NCI-H460 (cell line): ENCODE measurements at regions not wholly inside any gene's neighbourhood (a gene's known extent, or its start where the extent isn't known, plus 50 kb on each side); places are given as distances from the start of the nearest gene placed in this dataset.

Source experiments
- DNase-seq: peaks from one replicate; pipeline ENCODE4 v3.0.0-alpha.2; 2016; ENCODE audit warnings: low read depth; ENCODE audit errors: extremely low read depth

- DNase-seq, result no peak
These were observed 76.6 kb upstream of the PPFIA2 start for GRCh38 chr12:81835783-81836182.

GRCh38 chr12:81819991-81820633 is 61.0 kb upstream of the PPFIA2 start:
- no peak for DNase-seq

DNA sequence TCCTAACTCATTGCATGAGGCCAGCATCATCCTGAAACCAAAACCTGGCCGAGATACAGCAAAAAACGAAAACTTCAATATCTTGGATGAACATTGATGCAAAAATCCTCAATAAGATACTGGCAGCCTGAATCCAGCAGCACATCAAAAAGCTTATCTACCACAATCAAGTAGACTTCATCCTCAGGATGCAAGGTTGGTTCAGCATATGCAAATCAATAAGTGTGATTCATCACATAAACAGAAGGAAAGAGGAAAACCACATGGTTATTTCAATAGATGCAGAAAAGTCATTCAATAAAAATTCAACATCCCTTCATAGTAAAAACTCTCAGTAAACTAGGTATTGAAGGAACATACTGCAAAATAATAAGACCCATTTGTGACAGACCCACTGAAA is 56.5 kb upstream of the PPFIA2 start:
- DNase-seq, result no peak

DNA sequence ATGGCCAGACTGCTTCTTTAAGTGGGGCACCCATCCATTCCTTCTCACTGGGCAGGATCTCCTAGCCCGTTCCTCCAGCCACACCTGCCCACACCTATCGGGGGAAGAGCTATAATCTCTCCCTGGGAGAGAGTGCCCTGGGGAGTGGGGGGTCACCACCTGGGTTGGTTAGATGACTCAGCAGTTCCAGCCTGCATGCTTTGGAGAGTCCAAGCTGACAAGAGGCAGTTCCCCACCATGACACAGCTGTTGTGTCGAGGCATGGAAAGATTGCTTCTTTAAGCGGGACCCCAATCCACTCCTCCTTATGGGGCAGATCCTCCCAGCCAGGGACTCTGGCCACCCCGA is 52.6 kb upstream of the PPFIA2 start:
- DNase-seq, result no peak

DNA sequence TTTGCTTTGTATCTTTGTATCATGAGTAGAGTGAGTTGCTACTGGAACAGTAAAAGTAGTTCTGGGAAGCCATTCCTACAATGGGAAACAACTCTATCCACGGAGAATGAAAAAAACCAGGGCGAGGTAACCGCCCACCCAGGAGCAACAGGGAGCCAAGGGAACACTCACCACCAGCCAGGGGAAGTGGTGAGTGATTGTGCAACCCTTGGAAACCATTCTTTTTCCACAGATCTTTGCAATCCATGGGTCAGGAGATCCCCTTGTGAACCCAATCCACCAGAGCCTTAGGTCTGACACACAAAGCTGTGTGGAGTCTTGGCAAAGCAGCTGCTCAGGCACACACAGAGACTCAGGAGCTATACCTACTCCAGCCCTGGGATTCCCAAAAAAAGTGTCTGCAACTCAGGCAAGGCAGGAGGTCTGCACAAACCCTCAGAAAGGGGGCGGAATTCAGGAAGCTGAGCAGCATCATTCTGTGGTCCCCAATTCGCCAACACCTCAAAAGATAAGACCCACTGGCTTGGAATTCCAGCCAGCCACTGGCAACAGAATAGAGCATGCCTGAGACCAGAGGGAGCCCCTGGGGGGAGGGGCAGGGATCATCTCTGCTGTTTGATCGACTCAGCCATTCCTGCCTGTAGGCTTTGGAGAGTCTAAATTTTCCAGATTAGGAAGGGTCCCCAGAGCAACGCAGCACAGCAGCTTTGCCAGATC is 52.1 kb upstream of the PPFIA2 start:
- DNase-seq, result no peak

- DNase-seq, result no peak
These were observed 50.9 kb upstream of the PPFIA2 start for GRCh38 chr12:81809829-81810595.

GRCh38 chr12:81809113-81809777 is 50.1 kb upstream of the PPFIA2 start:
- DNase-seq, result no peak
